Activated naive CD4-positive, alpha-beta T cell treated with anti-CD3 and anti-CD28 coated beads, Interleukin-2, amount 10 ng/mL, durations not matched to agents 7 days and 5 days (primary cell): ENCODE measurements at regions not wholly inside any gene's neighbourhood (a gene's known extent, or its start where the extent isn't known, plus 50 kb on each side); places are given as distances from the start of the nearest gene placed in this dataset.

Experiments used
- CTCF ChIA-PET: fragments of 350-600 bp; sonication (Branson Sonifier 250); formaldehyde crosslinking; loops from one replicate; lab custom pipeline; 2021; ENCODE audit warnings: antibody characterized with exemption; lab: Charles Lee
- DNase-seq: peaks from one replicate; pipeline ENCODE4 v3.0.0-alpha.2; 2020
- H3K27ac Mint-ChIP-seq: one replicate; pipeline ENCODE4 v1.8.0; 2021; ENCODE audit warnings: mild to moderate bottlenecking, moderate library complexity, mixed read lengths
- H3K27me3 Mint-ChIP-seq: one replicate; pipeline ENCODE4 v1.8.0; 2021; ENCODE audit warnings: mild to moderate bottlenecking, mixed read lengths
- H3K36me3 Mint-ChIP-seq: one replicate; pipeline ENCODE4 v1.8.0; 2021; ENCODE audit warnings: mixed read lengths
- H3K4me1 Mint-ChIP-seq: one replicate; pipeline ENCODE4 v1.8.0; 2021; ENCODE audit warnings: mixed read lengths
- H3K4me3 Mint-ChIP-seq: one replicate; pipeline ENCODE4 v1.8.0; 2021; ENCODE audit warnings: mild to moderate bottlenecking, moderate library complexity, mixed read lengths
- H3K9me3 Mint-ChIP-seq: one replicate; pipeline ENCODE4 v1.8.0; 2021; ENCODE audit warnings: mixed read lengths

DNA sequence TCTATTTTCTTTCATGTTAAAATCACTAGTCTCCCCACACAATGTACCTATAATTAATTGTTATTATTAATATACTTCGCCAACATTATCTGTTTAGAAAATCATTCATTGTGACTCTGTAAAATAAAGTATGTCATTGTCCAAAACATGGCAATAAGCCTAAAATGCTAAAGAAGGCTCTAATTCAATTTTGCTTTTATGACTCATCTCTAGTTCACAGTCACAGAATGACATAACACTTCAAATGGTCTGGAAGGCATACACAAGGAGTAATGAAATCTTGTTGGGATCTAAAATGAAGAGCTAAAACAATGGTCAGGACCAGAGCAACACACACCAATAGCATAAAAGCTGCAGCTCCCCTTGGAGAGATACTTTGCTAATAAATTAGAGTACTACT is 505.8 kb downstream of the GPAM start:
- CTCF ChIA-PET = no interaction called here
- H3K27me3 Mint-ChIP-seq = no peaks in the 10 kb centered on the region
- H3K27ac Mint-ChIP-seq = no peak overlapping the region
- H3K4me1 Mint-ChIP-seq = no peaks in the 10 kb centered on the region
- no peaks in the 10 kb centered on the region for H3K36me3 Mint-ChIP-seq
- H3K9me3 Mint-ChIP-seq = no peaks in the 10 kb centered on the region
- DNase-seq = no peak
- H3K4me3 Mint-ChIP-seq = no peak overlapping the region

- DNase-seq = no peak
- H3K4me3 Mint-ChIP-seq = no peak overlapping the region
Measured at GRCh38 chr10:111686796-111687195, 496.8 kb downstream of the GPAM start.

DNA sequence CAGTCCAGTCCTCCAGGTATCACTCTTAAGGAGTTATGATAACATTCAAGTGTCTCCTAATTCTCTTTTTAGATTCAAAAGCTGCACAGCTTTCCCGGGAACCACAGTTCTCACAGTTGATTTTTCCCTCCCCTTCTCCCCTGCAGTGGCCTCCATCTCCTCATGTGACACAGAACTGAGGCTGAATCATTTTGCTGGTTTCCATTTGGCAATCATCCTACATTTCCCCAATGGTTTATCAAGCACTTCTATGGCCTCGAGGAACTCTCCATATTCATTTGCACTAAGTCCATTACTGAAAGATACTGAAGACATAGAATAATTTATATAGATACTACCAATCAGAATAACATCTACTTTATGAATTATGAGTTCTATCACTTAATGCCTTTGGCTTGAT is 484.9 kb downstream of the GPAM start:
- Mint-ChIP-seq H3K36me3 (no peaks in the 10 kb centered on the region), H3K27me3 (no peaks in the 10 kb centered on the region)

More at GRCh38 chr10:111686796-111687195, 496.8 kb downstream of the GPAM start:
- Mint-ChIP-seq H3K9me3 (no peaks in the 10 kb centered on the region), H3K36me3 (no peaks in the 10 kb centered on the region), H3K4me1 (no peaks in the 10 kb centered on the region), H3K27me3 (no peaks in the 10 kb centered on the region), H3K27ac (no peak overlapping the region)
- CTCF ChIA-PET = no interaction called here

DNA sequence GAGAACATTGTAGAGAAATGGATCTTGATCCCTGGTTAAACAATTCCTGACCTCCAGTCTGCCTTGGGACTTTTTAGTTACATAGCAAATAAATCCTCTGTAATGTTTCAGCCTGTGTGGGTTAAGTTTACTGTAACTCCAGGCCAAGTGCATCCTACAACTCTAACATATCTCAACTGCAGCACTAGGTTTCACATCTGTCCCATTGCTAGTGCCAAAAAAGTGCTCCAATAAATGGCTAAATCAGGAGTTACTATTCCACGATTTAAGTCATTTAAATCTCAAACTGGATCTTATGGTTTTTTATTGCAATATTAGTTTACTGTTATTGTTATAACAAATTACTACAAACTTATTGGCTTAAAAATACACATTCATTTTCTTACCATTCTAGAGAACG is 479.6 kb downstream of the GPAM start:
- CTCF ChIA-PET = no interaction called here
- no peaks in the 10 kb centered on the region for H3K27me3 Mint-ChIP-seq
- H3K36me3 Mint-ChIP-seq = no peaks in the 10 kb centered on the region
- H3K4me3 Mint-ChIP-seq = no peak overlapping the region
- no peaks in the 10 kb centered on the region for H3K4me1 Mint-ChIP-seq
- no peaks in the 10 kb centered on the region for H3K9me3 Mint-ChIP-seq
- no peak for DNase-seq
- no peak overlapping the region for H3K27ac Mint-ChIP-seq

More for the DNA sequence above, 484.9 kb downstream of the GPAM start:
- CTCF ChIA-PET = no interaction called here
- no peak for DNase-seq
- no peak overlapping the region for H3K27ac Mint-ChIP-seq
- no peaks in the 10 kb centered on the region for H3K9me3 Mint-ChIP-seq
- H3K4me1 Mint-ChIP-seq = no peaks in the 10 kb centered on the region
- H3K4me3 Mint-ChIP-seq = no peak overlapping the region

DNA sequence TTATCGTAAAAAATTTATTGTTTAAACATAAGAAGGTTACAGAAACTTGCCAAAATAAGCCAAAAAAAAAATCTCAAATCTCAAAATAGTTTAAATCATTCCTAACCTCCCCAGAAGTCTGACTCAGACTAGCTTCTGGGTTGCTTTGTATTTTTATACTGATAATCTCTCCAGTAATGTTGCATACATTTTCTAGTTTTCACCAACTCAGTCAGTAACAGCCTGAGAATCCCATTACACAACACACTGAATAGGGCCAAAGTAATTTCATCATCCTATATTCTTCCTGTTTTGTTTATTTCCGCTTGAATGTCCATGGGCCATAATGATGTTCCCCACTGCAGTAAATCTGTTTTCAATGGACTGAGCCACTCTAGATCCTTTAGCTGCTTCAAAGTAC is 478.5 kb downstream of the GPAM start:
- H3K27ac Mint-ChIP-seq = no peak overlapping the region
- no peaks in the 10 kb centered on the region for H3K27me3 Mint-ChIP-seq
- DNase-seq = no peak
- no peaks in the 10 kb centered on the region for H3K36me3 Mint-ChIP-seq
- H3K9me3 Mint-ChIP-seq = no peaks in the 10 kb centered on the region
- H3K4me3 Mint-ChIP-seq = no peak overlapping the region
- CTCF ChIA-PET = no interaction called here
- no peaks in the 10 kb centered on the region for H3K4me1 Mint-ChIP-seq

DNA sequence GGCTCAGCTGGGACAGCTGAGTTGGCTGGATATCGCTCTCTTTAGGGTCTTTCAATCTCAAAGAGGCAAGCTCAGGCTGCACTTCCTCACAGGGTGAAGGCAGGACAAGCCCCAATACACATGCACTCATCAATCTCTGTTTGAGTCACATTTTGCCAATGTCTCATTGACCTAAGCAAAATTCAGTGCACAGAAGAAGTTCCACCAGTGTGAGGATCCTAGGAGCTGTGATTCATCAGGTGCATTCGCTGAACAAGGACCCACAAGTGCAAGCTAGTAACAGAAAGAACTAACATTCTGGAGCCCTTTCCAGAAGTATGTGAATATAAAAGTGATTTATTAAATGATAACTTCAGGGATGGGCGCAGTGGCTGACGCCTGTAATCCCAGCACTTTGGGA is 477.2 kb downstream of the GPAM start:
- H3K27me3 Mint-ChIP-seq = no peaks in the 10 kb centered on the region
- CTCF ChIA-PET = no interaction called here
- no peak for DNase-seq
- no peak overlapping the region for H3K4me3 Mint-ChIP-seq
- no peaks in the 10 kb centered on the region for H3K36me3 Mint-ChIP-seq
- no peaks in the 10 kb centered on the region for H3K4me1 Mint-ChIP-seq
- H3K9me3 Mint-ChIP-seq = peaks cover 3% of the 10 kb centered on the region
- no peak overlapping the region for H3K27ac Mint-ChIP-seq

- no peaks in the 10 kb centered on the region for H3K4me1 Mint-ChIP-seq
- DNase-seq = no peak
Measured at GRCh38 chr10:111707076-111707475, 476.5 kb downstream of the GPAM start.

DNA sequence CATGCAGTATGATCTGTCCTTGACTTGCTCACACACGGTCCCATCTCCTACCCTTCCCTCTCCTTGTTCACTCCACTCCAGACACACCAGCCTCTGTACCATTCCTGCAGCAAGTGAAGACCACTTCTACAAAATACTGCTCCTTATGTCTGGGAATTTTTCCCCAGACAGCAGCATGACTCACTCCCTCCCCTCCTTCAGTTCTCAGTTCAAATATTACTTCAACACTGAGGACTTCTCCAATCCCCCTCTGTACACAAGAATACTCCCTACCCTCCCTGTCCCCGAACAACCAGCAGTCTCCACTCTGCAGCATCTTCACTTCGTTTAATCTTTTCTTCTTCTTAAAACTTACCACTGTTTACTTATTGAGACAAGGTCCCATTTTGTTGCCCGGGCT is 474.0 kb downstream of the GPAM start:
- Mint-ChIP-seq H3K4me1 (no peaks in the 10 kb centered on the region), H3K27ac (no peak overlapping the region), H3K4me3 (no peak overlapping the region), H3K36me3 (no peaks in the 10 kb centered on the region), H3K9me3 (peaks cover 10% of the 10 kb centered on the region), H3K27me3 (no peaks in the 10 kb centered on the region)
- DNase-seq = no peak
- CTCF ChIA-PET = no interaction called here

More at GRCh38 chr10:111707076-111707475, 476.5 kb downstream of the GPAM start:
- Mint-ChIP-seq H3K4me3 (no peak overlapping the region), H3K9me3 (peaks cover 5% of the 10 kb centered on the region), H3K27ac (no peak overlapping the region), H3K36me3 (no peaks in the 10 kb centered on the region), H3K27me3 (no peaks in the 10 kb centered on the region)
- CTCF ChIA-PET = no interaction called here

DNA sequence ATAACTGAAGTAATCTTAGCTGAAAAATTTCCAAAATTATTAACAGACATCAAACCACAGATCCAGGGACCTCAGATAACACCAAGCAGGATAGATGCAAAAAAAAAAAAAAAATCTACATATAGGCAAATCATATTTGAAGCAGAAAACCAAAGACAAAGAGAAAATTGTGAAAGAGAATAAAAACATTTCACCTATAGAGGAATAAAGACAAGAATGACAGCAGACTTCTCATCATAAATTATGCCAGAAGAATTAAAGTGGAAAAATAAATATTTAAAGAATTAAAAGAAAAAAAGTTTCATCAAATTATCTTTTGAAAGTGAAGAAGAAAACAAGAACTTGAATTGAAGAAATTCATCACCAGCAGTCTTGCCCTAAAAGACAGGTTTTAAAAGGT is 467.5 kb downstream of the GPAM start:
- CTCF ChIA-PET = interaction anchor here (0.7 kb wide), 1 partner anchor 168 kb away, joined by 3 read pairs; no protein-coding TSS in a partner anchor
- no peak overlapping the region for H3K4me3 Mint-ChIP-seq
- H3K4me1 Mint-ChIP-seq = no peaks in the 10 kb centered on the region
- no peak overlapping the region for H3K27ac Mint-ChIP-seq
- no peaks in the 10 kb centered on the region for H3K27me3 Mint-ChIP-seq
- DNase-seq = no peak
- H3K9me3 Mint-ChIP-seq = peaks cover 23% of the 10 kb centered on the region
- no peaks in the 10 kb centered on the region for H3K36me3 Mint-ChIP-seq

GRCh38 chr10:111724121-111724520 is 459.4 kb downstream of the GPAM start:
- Mint-ChIP-seq H3K4me1 (no peaks in the 10 kb centered on the region), H3K4me3 (no peak overlapping the region), H3K36me3 (no peaks in the 10 kb centered on the region), H3K27me3 (no peaks in the 10 kb centered on the region), H3K27ac (no peak overlapping the region), H3K9me3 (no peaks in the 10 kb centered on the region)
- CTCF ChIA-PET = no interaction called here
- DNase-seq = no peak

- Mint-ChIP-seq H3K4me1 (no peaks in the 10 kb centered on the region), H3K27ac (no peak overlapping the region), H3K4me3 (no peak overlapping the region), H3K36me3 (no peaks in the 10 kb centered on the region), H3K9me3 (no peaks in the 10 kb centered on the region), H3K27me3 (no peaks in the 10 kb centered on the region)
- DNase-seq = no peak
- CTCF ChIA-PET = interaction anchor here (0.6 kb wide), 1 partner anchor 473 kb away, joined by 3 read pairs; no protein-coding TSS in a partner anchor
Measured at GRCh38 chr10:111725050-111725449, 458.5 kb downstream of the GPAM start.

DNA sequence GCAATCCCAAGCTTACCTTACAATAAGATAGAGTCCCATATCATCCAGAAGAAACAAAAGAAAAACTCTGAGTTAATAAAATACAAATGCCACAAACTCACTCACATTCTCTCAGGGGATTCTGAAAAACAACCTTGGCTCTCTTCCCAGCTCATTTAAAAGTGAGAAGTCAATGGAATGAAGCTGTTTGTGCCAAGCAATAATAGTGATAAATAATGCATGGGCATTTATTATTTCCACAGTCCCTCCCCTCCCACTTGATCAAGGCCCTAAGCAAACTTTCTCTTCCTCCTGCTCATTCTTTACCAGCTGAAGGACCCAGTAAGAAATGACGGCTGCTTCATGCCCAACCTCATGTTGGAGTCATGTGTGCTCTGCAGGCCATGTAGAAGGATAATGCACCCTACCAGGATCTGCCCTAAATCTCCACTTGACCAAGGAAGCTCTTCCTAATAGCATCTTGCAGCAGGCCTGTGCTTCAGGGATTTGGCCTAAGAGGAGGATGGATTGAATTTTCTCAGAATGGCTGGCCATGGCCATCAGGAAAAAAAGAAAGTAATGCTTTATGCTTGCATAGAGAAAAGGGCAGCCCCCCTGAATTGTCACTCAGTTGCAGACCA is 451.3 kb downstream of the GPAM start:
- no peak overlapping the region for H3K4me3 Mint-ChIP-seq
- H3K27ac Mint-ChIP-seq = no peak overlapping the region

GRCh38 chr10:111739125-111739873 is 444.3 kb downstream of the GPAM start:
- Mint-ChIP-seq H3K4me3 (no peak overlapping the region), H3K36me3 (no peaks in the 10 kb centered on the region), H3K27ac (no peak overlapping the region), H3K27me3 (no peaks in the 10 kb centered on the region), H3K4me1 (no peaks in the 10 kb centered on the region), H3K9me3 (no peaks in the 10 kb centered on the region)
- DNase-seq = no peak
- CTCF ChIA-PET = no interaction called here

More for the DNA sequence above, 451.3 kb downstream of the GPAM start:
- CTCF ChIA-PET = no interaction called here
- H3K4me1 Mint-ChIP-seq = no peaks in the 10 kb centered on the region
- DNase-seq = no peak
- H3K36me3 Mint-ChIP-seq = no peaks in the 10 kb centered on the region
- H3K27me3 Mint-ChIP-seq = no peaks in the 10 kb centered on the region
- no peaks in the 10 kb centered on the region for H3K9me3 Mint-ChIP-seq

GRCh38 chr10:111739874-111740139 is 443.8 kb downstream of the GPAM start:
- H3K36me3 Mint-ChIP-seq = no peaks in the 10 kb centered on the region

DNA sequence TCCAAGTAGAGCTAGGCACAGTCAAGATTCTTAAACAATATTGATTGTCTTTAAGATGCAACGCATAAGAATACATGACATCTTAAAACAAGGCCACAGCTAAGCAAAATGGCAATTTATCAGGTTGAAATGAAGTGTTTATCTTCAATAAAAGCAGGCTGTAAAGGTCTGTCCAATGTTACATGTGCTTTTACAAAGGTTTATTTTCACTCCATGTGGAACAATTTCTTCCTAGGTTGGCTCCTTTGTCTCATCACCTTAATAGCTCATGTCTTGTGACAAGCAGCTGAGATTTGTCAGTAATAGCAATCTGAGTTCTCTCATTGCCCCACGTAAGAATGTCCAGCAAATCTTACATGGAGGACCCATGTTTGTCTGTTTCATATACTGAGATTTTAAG is 437.6 kb downstream of the GPAM start:
- Mint-ChIP-seq H3K36me3 (no peaks in the 10 kb centered on the region), H3K27ac (no peak overlapping the region), H3K9me3 (no peaks in the 10 kb centered on the region), H3K4me3 (no peak overlapping the region), H3K27me3 (no peaks in the 10 kb centered on the region), H3K4me1 (no peaks in the 10 kb centered on the region)
- CTCF ChIA-PET = no interaction called here
- DNase-seq = no peak

More at GRCh38 chr10:111739874-111740139, 443.8 kb downstream of the GPAM start:
- CTCF ChIA-PET = no interaction called here
- no peak overlapping the region for H3K27ac Mint-ChIP-seq
- no peaks in the 10 kb centered on the region for H3K9me3 Mint-ChIP-seq
- H3K4me1 Mint-ChIP-seq = no peaks in the 10 kb centered on the region
- H3K4me3 Mint-ChIP-seq = no peak overlapping the region
- no peaks in the 10 kb centered on the region for H3K27me3 Mint-ChIP-seq
- no peak for DNase-seq
